CD4-positive, alpha-beta T cell treated with Interleukin-21 for 1 hour (primary cell): ENCODE measurements at regions not wholly inside any gene's neighbourhood (a gene's known extent, or its start where the extent isn't known, plus 50 kb on each side); places are given as distances from the start of the nearest gene placed in this dataset.

Source experiments
- DNase-seq: peaks from one replicate; pipeline ENCODE4 v3.0.0-alpha.2; 2020

DNA sequence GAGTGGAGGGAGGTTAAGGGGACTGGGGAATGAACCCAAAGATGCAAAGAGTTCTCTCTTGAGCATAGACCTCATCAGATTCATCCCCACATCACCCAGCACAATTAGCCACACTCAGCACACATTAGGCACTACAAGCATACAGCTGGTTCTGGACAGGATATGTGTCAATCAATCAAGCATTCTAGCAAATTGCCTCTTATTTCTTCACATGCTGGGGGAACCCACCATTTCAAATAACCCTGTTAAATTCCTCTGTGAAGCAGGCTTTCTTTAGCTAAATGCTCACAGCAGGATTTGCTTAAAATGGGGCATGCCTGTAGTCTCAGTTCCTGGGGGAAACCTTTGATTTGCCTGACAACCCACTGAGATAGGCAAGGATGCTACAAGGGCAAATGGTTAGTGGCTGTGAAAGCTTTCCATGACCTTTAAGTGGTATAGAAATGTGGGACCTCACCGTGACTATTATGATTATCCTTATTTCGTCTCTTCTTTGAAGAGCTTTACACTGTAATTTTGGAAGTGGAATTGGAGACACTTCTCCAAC is 193.4 kb upstream of the ZMIZ1 start:
- no peak for DNase-seq

DNA sequence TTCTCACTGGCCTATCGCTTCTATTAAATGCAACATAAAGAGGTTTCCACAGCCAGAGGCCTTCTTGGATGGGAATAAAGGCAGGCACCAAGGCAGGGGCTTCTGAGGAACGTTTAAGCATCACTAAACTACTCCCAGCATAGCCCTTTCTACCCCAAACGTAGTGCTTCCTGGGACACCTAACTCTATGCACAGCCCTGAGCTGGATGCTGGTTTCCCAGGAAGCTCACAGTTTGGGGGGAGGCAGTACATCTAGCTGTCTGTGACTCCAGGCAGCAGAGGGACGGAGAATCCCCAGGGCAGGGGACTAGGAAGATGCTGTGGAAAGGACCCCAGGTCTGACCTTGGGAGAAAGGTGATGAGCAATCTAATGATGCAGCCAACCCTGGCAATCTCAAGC is 192.8 kb upstream of the ZMIZ1 start:
- DNase-seq, result no peak

GRCh38 chr10:78876449-78876848 is 192.3 kb upstream of the ZMIZ1 start:
- no peak for DNase-seq

GRCh38 chr10:78879621-78880020 is 189.1 kb upstream of the ZMIZ1 start:
- DNase-seq, result no peak

DNA sequence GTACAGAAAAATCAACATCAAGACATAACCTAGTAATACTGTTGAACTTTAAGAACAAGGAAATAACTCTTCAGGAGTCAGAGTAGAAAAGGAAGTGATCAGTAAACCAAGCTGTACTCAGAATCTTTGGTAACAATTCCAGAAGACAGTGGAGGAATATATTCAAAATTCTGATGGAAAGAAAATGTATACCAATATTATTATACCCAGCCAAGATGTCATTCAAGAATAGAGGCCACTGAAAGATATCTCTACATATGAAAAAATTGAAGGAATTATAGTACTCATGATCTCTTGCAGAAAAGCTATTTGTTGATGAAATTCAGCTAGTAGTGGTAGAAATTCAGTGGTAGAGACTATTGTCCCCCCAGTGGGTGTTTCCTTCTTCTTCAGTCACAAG is 182.6 kb upstream of the ZMIZ1 start:
- DNase-seq, result no peak

DNA sequence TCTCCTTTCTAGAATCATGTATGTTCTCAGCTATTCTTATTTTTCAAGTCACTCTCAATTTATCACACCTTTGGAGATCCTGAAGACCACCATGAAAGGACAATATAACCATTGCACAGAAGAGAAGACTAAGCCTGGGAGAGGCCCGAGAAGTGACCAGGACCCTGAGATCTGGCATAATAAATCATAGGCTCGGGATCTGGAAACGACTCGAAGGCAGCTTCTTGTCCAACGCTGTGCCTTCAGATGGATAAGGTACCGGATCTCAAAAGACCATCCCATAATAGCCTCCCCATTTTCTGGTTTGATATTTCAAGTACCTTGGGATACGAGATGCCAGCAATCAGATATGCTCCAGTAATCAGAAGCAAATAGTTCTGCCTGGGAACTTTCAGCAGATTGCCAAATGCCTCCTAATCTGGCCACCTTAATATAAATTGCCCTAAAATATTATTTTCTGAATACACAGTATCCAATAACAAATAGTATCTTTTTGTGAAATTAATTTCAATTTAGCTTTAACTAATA is 179.2 kb upstream of the ZMIZ1 start:
- no peak for DNase-seq

DNA sequence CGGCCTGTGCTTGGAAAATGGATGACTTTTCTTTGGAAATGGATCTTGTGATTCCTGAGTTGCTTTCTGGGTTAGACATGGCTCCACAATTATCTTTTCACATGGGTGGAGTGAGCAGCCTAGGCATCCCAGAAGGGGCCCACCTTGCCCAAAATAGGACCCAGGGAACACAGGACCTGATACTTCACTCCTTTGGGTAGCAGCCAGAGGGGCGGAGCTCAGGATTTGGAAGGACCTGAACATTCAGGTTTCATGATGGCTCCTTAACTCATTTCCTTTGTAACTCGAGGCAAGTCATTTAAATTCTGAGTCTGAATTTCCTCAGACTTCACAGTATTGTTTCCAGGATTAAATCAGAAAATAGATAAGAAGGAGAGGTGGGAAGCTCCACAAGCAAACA is 178.3 kb upstream of the ZMIZ1 start:
- DNase-seq, result no peak

DNA sequence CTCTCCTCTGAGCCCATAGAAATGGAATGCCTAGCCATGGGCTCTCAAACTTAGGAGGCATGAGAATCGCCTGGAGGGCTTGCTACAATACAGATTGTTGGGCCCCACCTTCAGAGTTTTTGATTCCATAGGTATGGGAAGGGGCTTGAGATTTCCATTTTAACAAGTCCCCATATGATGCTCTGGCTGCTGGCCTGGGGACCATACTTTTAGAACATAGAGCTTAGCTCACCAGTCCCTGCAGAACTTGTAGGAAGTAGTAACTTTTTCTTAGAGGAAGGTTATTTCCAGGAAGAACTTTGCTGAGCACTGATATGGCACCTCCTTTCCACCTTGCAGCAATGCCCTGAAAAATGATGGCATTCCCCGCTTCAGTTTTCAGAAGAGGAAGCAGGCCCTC is 177.0 kb upstream of the ZMIZ1 start:
- DNase-seq, result no peak

- no peak for DNase-seq
Measured at GRCh38 chr10:78892338-78893176, 176.2 kb upstream of the ZMIZ1 start.

GRCh38 chr10:78893217-78893616 is 175.5 kb upstream of the ZMIZ1 start:
- no peak for DNase-seq

DNA sequence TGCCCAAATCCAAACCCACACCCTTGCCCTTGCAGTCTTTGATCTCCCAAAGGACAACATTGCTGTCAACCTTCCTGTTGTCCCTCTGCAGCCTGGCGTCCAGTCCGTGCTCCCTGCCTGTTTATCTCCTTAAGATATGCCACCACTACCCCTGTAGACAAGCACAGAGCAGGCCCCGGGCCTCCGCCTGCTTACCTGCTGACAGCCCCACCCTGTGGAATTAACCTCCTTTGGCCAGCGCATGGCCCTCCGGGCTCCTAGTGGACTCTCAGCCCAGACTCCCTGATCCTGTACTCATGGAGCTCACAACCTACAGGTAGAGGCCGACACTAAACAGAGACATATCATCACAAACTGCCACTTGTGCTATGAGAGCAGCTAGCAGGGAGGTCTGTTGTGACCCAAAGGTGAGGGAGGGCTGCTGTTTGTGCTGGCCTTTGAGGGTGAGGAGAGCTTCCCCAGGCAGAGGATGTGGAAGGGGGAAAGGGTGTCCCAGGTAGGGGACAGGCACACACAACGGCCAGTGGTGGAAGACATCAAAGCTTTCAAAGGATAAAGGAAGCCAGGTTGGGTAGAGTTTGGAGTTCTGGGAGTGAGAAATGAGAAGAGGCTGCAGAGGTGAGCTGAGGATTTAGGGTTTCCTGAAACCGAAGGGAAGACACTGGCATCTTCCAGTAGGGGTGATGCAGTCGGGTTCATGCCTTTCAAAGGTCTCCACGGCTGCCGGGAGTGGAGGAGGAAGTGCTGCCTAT is 174.5 kb upstream of the ZMIZ1 start:
- DNase-seq, result no peak

DNA sequence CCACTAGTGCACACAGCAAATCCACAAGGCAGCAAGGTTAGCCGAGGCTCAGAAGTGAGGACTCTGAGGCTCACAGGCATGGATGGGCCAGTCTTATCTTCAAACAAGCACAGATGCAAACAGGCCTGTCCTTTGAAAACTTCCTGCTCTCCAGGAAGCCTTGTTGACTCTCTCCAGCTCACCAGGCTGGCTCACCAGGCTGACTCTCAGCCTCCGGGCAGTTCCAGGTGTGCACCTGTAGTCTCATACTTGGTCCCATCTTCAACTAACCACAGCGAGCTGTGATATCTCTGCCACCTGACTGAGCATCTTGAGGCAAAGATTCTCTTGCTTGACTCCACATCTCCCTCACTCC is 173.9 kb upstream of the ZMIZ1 start:
- DNase-seq, result no peak

DNA sequence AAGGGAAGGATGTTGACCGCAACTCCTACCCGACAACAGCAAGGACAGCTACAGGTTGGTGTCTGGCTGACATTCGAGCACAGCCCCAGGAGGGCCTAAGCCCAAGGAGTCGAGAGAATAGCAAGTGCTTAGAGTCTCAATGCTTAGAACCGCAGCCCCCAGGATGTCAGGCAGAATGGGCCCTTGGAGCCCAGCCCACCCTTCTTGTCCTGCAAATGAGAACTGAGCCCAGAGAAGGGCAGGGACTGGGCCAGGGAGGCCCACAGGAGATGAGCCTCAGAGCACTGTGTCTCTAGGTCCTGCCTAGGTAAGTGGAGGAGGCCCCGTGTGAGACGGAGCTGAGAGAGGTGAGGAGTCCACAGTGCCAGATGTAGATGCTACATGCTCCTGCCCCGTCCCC is 173.3 kb upstream of the ZMIZ1 start:
- no peak for DNase-seq

GRCh38 chr10:78896159-78896928 is 172.4 kb upstream of the ZMIZ1 start:
- DNase-seq, result no peak

- no peak for DNase-seq
Measured at GRCh38 chr10:78898341-78899097, 170.2 kb upstream of the ZMIZ1 start.

GRCh38 chr10:78899098-78899754 is 169.5 kb upstream of the ZMIZ1 start:
- no peak for DNase-seq

GRCh38 chr10:78899996-78900714 is 168.6 kb upstream of the ZMIZ1 start:
- no peak for DNase-seq

DNA sequence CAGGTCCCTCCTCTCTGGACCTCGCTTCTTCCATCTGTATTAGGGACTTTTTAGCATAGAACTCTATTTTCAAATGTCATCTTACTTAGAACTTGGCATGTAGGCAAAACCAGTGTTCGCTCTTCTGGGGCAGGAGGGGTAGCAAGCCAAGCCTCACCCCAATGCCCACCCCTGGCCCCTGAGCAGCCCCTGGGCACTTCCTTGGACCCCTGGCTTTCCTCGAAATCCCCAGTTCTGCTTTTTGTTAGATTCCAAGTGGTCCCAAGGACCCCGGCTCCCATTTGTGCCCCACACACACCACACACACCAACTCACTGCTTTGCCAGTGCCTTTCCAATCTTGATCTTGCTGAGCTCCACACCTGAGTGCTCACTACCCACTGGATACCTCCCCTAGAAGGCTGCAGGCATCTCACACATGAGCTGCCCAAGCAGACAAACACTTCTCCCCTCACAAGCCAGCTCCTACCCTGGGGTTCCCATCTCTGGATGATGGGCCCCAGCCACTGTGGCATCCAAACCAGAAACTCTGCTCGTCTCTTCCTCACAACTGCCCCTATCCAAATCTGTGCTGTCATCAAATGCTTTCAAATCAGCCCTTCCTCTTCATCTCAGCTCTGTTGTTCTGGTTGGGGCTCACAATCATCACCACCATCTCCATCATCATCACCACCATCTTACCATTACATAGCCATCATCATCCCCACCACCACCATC is 167.9 kb upstream of the ZMIZ1 start:
- DNase-seq, result no peak

GRCh38 chr10:78901694-78902093 is 167.1 kb upstream of the ZMIZ1 start:
- no peak for DNase-seq

- no peak for DNase-seq
Measured at GRCh38 chr10:78902815-78903214, 166.0 kb upstream of the ZMIZ1 start.
